Heart left ventricle (tissue), 16 donors: ENCODE measurements at regions not wholly inside any gene's neighbourhood (a gene's known extent, or its start where the extent isn't known, plus 50 kb on each side); places are given as distances from the start of the nearest gene placed in this dataset.
A peak's percentile ranks its signal among the peaks of the same experiment; 100 is the strongest.

Experiments
- ATAC-seq, 4 donors: fragments of 200-7000 bp; cut with Tn5 transposase; one replicate each; pipeline ENCODE4 v1.9.1; 2020 to 2022; ENCODE audit warnings: moderate library complexity in 4 of 4, mild to moderate bottlenecking in 3 of 4, moderate number of reproducible peaks in 1 of 4
- DNase-seq, 5 donors: peaks; one replicate each; pipeline ENCODE4 v3.0.0-alpha.2; 2020
- H3K27ac ChIP-seq, 12 donors: fragments of 200-600 bp; sonication (generic) in 4 of 12; one replicate each; pipeline versions ENCODE4 v1.5.0 to v1.8.0; 2016 to 2022; ENCODE audit warnings: mild to moderate bottlenecking in 2 of 12
- H3K27me3 ChIP-seq, 9 donors: fragments of 200-600 bp; sonication (generic) in 2 of 9; one replicate each; pipeline versions ENCODE4 v1.5.1 to v1.8.0; 2016 to 2022; ENCODE audit warnings: mild to moderate bottlenecking in 3 of 9
- H3K36me3 ChIP-seq, 9 donors: fragments of 200-600 bp; sonication (generic) in 2 of 9; one replicate each; pipeline versions ENCODE4 v1.5.0 to v1.8.0; 2018 to 2022; ENCODE audit warnings: mild to moderate bottlenecking in 2 of 9
- H3K4me1 ChIP-seq, 12 donors: fragments of 200-600 bp; sonication (generic) in 4 of 12; one replicate each; pipeline versions ENCODE4 v1.5.0 to v1.8.0; 2016 to 2022; ENCODE audit warnings: mild to moderate bottlenecking in 3 of 12
- H3K4me3 ChIP-seq, 12 donors: fragments of 200-600 bp; sonication (generic) in 4 of 12; one replicate each; pipeline versions ENCODE4 v1.5.0 to v1.8.0; 2017 to 2022; ENCODE audit warnings: mild to moderate bottlenecking in 9 of 12, moderate library complexity in 4 of 12
- H3K9me3 ChIP-seq, 12 donors: fragments of 200-600 bp; sonication (generic) in 4 of 12; one replicate each; pipeline versions ENCODE4 v1.5.0 to v1.8.0; 2016 to 2022; ENCODE audit warnings: mild to moderate bottlenecking in 1 of 12
- CTCF ChIP-seq, 12 donors: fragments of 200-600 bp; sonication (generic) in 4 of 12; IDR thresholded peaks; one replicate each; pipeline versions ENCODE4 v1.5.0 to v1.8.0; 2018 to 2022; ENCODE audit warnings: antibody characterized with exemption in 12 of 12, mild to moderate bottlenecking in 5 of 12
- POLR2A ChIP-seq, 2 donors: fragments of 450-650 bp; IDR thresholded peaks; one replicate each; pipeline ENCODE4 v1.6.1; 2017; ENCODE audit warnings: antibody characterized with exemption in 2 of 2, mild to moderate bottlenecking in 2 of 2, moderate library complexity in 2 of 2
- WGBS, 4 donors: extraction: QIAGEN DNeasy Blood & Tissue Kit in 2 of 4; methylation state at CpG; one replicate each; pipeline versions ENCODE4 v1.1.5 to v1.1.7; 2013 to 2018; 5-methylcytosine and 5-hydroxymethylcytosine counted together
- intact Hi-C, 10 donors: fragments of 100-400 bp; cut with DNase I; formaldehyde crosslinking; loops; one replicate each; pipeline versions ENCODE4 v1.11.1 to v1.14.2; 2022
- donor health status: ischemic (EF 13 %, LVEDD 7.1; RV severe dilation, severe dysfunction).
- donor health status: healthy with polysubstance abuse.
- donor health status: DM: no; HTN: yes; CAD: no.
- donor health status: DM: no; HTN: no; CAD: no.
- donor health status: ischemic (EF 25% LVEDD 6.9; RV normal size, moderate dysfunction).
- donor health status: ischemic (EF 25% LVEDD 5.7; RV mildly dilated, moderate dysfunction).
- donor health status: healthy.
- donor health status: DM: yes; HTN: yes; CAD: no.
- donor health status: ischemic (EF 35%, LVEDD 5.7; RV mildly dilated, moderate dysfunction).
- donor health status: nonischemic (EF 11% LVEDD 7.7; RV severe dilation, severe dysfunction).
- donor health status: DM: yes; HTN: yes; CAD: no.
- donor health status: PGD.
- donor health status: ischemic (EF 29% LVEDD 5.4; RV normal size, mild dysfunction).
- donor health status: nonischemic (EF 23%, LVEDD 6.1; RV moderate dilation, normal function).

- Histone ChIP-seq H3K9me3 (peaks cover 0 to 2% (median 0%) of the 10 kb centered on the region in 12 donors), H3K27ac (no peak overlapping the region), H3K27me3 (no peaks in the 10 kb centered on the region), H3K4me3 (no peak overlapping the region), H3K36me3 (no peaks in the 10 kb centered on the region), H3K4me1 (no peaks in the 10 kb centered on the region)
- 92 to 97% (median 93%) methylated on average over 2 of the region's 2 CpGs for WGBS, 4 donors
- ATAC-seq (no peak), DNase-seq (no peak)
- intact Hi-C loops, result loop anchor here in 3 of 10 donors (10.0 kb wide), 3 partner anchors 226 to 504 kb away; no protein-coding TSS in a partner anchor
- TF ChIP-seq POLR2A (IDR thresholded peaks at IDR 0.05), result no peak
- TF ChIP-seq CTCF (IDR thresholded peaks at IDR 0.05), result no peak
These were observed 133.5 kb upstream of the GALNT15 start for GRCh38 chr3:16040991-16041390.

GRCh38 chr3:16048435-16049318 lies 125.8 kb upstream of the GALNT15 start:
- Histone ChIP-seq H3K27me3 (no peaks in the 10 kb centered on the region), H3K4me1 (peaks cover 0 to 23% (median 12%) of the 10 kb centered on the region in 12 donors), H3K36me3 (no peaks in the 10 kb centered on the region), H3K4me3 (peak overlapping the region in 3 of 12 donors; percentile 26 to 44 (median 30)), H3K27ac (no peak overlapping the region), H3K9me3 (no peaks in the 10 kb centered on the region)
- TF ChIP-seq POLR2A (IDR thresholded peaks at IDR 0.05) (no peak), CTCF (IDR thresholded peaks at IDR 0.05) (peak; percentile 72 to 94 (median 82))
- intact Hi-C loops, result loop anchor here (1.0 to 10.0 kb wide), 13 partner anchors 130 to 504 kb away; no protein-coding TSS in a partner anchor
- ATAC-seq, result peak; percentile 83 to 91 (median 87)
- peak in 3 of 5 donors; percentile 35 to 63 (median 57) for DNase-seq
- WGBS, 4 donors, result 6 to 11% (median 8%) methylated on average over 5 of the region's 5 CpGs

GRCh38 chr3:16050641-16051467 lies 123.6 kb upstream of the GALNT15 start:
- Histone ChIP-seq H3K36me3 (no peaks in the 10 kb centered on the region), H3K4me3 (peak overlapping the region in 2 of 12 donors; percentile 17 to 33), H3K9me3 (no peaks in the 10 kb centered on the region), H3K4me1 (peaks cover 0 to 30% (median 12%) of the 10 kb centered on the region in 12 donors), H3K27me3 (no peaks in the 10 kb centered on the region), H3K27ac (peak overlapping the region; percentile 41 to 84 (median 68))
- DNase-seq (peak in 4 of 5 donors; percentile 34 to 57 (median 52)), ATAC-seq (peak; percentile 59 to 88 (median 76))
- TF ChIP-seq POLR2A (IDR thresholded peaks at IDR 0.05), result no peak
- intact Hi-C loops, result loop anchor here in 5 of 10 donors (1.0 to 10.0 kb wide), 8 partner anchors 56 to 504 kb away; no protein-coding TSS in a partner anchor
- 58 to 67% (median 66%) methylated on average over 14 to 16 of the region's 16 CpGs for WGBS, 4 donors

- Histone ChIP-seq H3K36me3 (no peaks in the 10 kb centered on the region), H3K9me3 (no peaks in the 10 kb centered on the region), H3K27me3 (no peaks in the 10 kb centered on the region), H3K4me1 (peaks cover 0 to 36% (median 12%) of the 10 kb centered on the region in 12 donors), H3K27ac (peak overlapping the region; percentile 36 to 84 (median 68)), H3K4me3 (no peak overlapping the region)
- 73 to 81% (median 77%) methylated on average over 4 of the region's 4 CpGs for WGBS, 4 donors
- intact Hi-C loops, result loop anchor here in 5 of 10 donors (1.0 to 10.0 kb wide), 7 partner anchors 56 to 503 kb away; no protein-coding TSS in a partner anchor
- no peak for ATAC-seq
- no peak for TF ChIP-seq CTCF (IDR thresholded peaks at IDR 0.05)
- TF ChIP-seq POLR2A (IDR thresholded peaks at IDR 0.05), result no peak
- no peak for DNase-seq
These were observed 122.8 kb upstream of the GALNT15 start for GRCh38 chr3:16051691-16052090.
